ENCODE measurements at regions not wholly inside any gene's neighbourhood (a gene's known extent, or its start where the extent isn't known, plus 50 kb on each side); places are given as distances from the start of the nearest gene placed in this dataset.

DNA sequence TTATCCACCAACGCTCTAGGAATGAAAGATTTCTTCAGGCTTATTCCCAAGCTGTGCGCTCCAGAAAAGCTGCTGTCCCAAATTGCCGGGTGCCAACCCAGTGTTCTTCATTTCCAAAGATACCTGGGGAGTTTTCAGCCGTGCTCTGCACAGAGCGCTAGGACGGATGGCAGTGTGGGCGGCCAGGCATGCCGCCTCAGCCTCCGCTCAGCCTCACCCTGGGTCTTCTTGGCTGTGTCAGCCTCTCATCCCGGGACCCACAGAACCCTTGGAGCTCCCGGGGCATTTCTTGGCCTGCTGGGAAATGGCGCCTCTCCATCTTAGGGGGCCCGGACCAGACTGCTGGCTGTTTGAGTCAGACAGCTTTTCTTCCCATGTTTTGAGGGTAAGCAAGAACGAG lies 116.9 kb upstream of the SLC25A33 start:
- Histone ChIP-seq H3K36me3 (ENCODE audit: control insufficient read depth in 2 of 3, insufficient read depth in 3 of 3, low read length in 3 of 3) (no peaks in the 10 kb centered on the region), H3K27ac (ENCODE audit: low read depth in 2 of 2, low read length in 2 of 2) (no peak overlapping the region), H3K9me3 (ENCODE audit: control insufficient read depth in 2 of 3, insufficient read depth in 1 of 3, low read length in 3 of 3) (no peaks in the 10 kb centered on the region), H3K9ac (ENCODE audit: low read length in 3 of 3) (no peak overlapping the region), H3K27me3 (ENCODE audit: control insufficient read depth, insufficient read depth, low read length) (no peaks in the 10 kb centered on the region), H3K4me3 (ENCODE audit: low read length in 3 of 3) (no peak overlapping the region), H3K4me1 (ENCODE audit: control insufficient read depth in 2 of 3, insufficient read depth in 2 of 3, low read depth in 1 of 3, low read length in 3 of 3) (no peaks in the 10 kb centered on the region)
- intact Hi-C loops (cut with DNase I): no loop called here
- DNase-seq (no peak), FAIRE-seq (no peak)
- TF ChIP-seq, protein P1, sequence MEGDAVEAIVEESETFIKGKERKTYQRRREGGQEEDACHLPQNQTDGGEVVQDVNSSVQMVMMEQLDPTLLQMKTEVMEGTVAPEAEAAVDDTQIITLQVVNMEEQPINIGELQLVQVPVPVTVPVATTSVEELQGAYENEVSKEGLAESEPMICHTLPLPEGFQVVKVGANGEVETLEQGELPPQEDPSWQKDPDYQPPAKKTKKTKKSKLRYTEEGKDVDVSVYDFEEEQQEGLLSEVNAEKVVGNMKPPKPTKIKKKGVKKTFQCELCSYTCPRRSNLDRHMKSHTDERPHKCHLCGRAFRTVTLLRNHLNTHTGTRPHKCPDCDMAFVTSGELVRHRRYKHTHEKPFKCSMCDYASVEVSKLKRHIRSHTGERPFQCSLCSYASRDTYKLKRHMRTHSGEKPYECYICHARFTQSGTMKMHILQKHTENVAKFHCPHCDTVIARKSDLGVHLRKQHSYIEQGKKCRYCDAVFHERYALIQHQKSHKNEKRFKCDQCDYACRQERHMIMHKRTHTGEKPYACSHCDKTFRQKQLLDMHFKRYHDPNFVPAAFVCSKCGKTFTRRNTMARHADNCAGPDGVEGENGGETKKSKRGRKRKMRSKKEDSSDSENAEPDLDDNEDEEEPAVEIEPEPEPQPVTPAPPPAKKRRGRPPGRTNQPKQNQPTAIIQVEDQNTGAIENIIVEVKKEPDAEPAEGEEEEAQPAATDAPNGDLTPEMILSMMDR (IDR thresholded peaks at IDR 0.05; ENCODE audit: borderline replicate concordance, extremely low read depth, insufficient read depth): no peak

DNA sequence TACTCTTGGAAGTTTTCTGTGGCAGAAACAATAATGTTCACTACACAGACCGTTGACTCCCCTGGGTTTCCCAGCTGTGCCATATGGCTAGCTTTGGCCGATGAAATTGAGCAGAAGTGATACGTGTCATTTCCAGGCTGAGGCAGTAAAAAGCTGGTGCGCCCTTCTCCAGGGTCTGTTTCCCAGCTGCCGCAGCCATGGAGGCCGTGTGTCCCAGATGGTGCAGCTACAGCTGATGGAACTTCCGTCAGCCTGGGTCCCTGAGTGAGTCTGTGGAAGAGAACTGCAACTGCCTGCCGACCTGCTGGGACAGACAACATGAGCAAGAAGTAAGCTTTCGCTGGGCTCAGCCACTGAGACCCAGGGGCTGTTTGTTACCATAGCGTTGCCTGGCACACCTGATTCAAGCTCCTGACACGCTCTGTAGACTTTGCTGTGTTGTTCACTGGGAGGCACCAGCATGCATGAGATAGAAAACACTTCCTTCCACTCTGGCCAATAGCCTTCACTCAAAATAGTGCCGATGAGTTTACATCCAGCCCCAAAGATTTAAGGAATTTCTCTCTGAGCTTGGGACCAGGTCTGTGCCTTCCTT lies 116.3 kb upstream of the SLC25A33 start:
- FAIRE-seq: no peak
- intact Hi-C loops (cut with DNase I): no loop called here
- H3K9ac ChIP-seq (ENCODE audit: low read length in 3 of 3): no peak overlapping the region
- TF ChIP-seq, protein P1 (IDR thresholded peaks at IDR 0.05; ENCODE audit: borderline replicate concordance, extremely low read depth, insufficient read depth): no peak
- no peaks in the 10 kb centered on the region for H3K9me3 ChIP-seq (ENCODE audit: control insufficient read depth in 2 of 3, insufficient read depth in 1 of 3, low read length in 3 of 3)
- H3K4me3 ChIP-seq (ENCODE audit: low read length in 3 of 3): no peak overlapping the region
- H3K27ac ChIP-seq (ENCODE audit: low read depth in 2 of 2, low read length in 2 of 2): no peak overlapping the region
- no peaks in the 10 kb centered on the region for H3K36me3 ChIP-seq (ENCODE audit: control insufficient read depth in 2 of 3, insufficient read depth in 3 of 3, low read length in 3 of 3)
- H3K4me1 ChIP-seq (ENCODE audit: control insufficient read depth in 2 of 3, insufficient read depth in 2 of 3, low read depth in 1 of 3, low read length in 3 of 3): no peaks in the 10 kb centered on the region
- no peak for DNase-seq
- H3K27me3 ChIP-seq (ENCODE audit: control insufficient read depth, insufficient read depth, low read length): no peaks in the 10 kb centered on the region

GRCh38 chr1:9424261-9424660 lies 115.0 kb upstream of the SLC25A33 start:
- no peak overlapping the region for H3K27ac ChIP-seq (ENCODE audit: low read depth in 2 of 2, low read length in 2 of 2)
- peaks cover under 1 to 3% (median 3%) of the 10 kb centered on the region in 3 donors for H3K4me1 ChIP-seq (ENCODE audit: control insufficient read depth in 2 of 3, insufficient read depth in 2 of 3, low read depth in 1 of 3, low read length in 3 of 3)
- no peaks in the 10 kb centered on the region for H3K27me3 ChIP-seq (ENCODE audit: control insufficient read depth, insufficient read depth, low read length)
- DNase-seq (no peak), FAIRE-seq (no peak)
- no peaks in the 10 kb centered on the region for H3K9me3 ChIP-seq (ENCODE audit: control insufficient read depth in 2 of 3, insufficient read depth in 1 of 3, low read length in 3 of 3)
- TF ChIP-seq, protein P1 (IDR thresholded peaks at IDR 0.05; ENCODE audit: borderline replicate concordance, extremely low read depth, insufficient read depth): no peak
- no peak overlapping the region for H3K4me3 ChIP-seq (ENCODE audit: low read length in 3 of 3)
- no peaks in the 10 kb centered on the region for H3K36me3 ChIP-seq (ENCODE audit: control insufficient read depth in 2 of 3, insufficient read depth in 3 of 3, low read length in 3 of 3)
- intact Hi-C loops (cut with DNase I): no loop called here
- no peak overlapping the region for H3K9ac ChIP-seq (ENCODE audit: low read length in 3 of 3)

DNA sequence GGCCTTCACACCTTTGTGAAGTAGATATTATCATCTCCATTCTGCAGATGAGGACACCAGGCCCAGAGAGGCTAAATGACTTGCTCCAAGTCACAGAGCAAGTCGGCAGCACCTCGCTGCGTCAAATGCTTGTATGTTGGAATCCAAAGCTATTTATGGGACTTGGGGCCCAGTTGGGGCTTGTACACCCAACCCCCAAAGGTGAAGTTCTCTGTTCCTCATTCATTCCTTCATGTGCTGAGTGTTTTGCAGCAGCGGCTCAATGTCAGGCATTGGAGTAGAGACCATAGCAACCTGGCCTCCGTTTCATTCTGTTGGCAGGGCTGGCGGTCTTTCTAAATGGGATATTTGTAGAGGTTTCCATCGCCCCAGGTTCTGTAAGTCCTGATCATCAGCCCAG lies 113.4 kb upstream of the SLC25A33 start:
- Histone ChIP-seq H3K36me3 (ENCODE audit: control insufficient read depth in 2 of 3, insufficient read depth in 3 of 3, low read length in 3 of 3) (no peaks in the 10 kb centered on the region), H3K9me3 (ENCODE audit: control insufficient read depth in 2 of 3, insufficient read depth in 1 of 3, low read length in 3 of 3) (no peaks in the 10 kb centered on the region), H3K27ac (ENCODE audit: low read depth in 2 of 2, low read length in 2 of 2) (no peak overlapping the region), H3K9ac (ENCODE audit: low read length in 3 of 3) (no peak overlapping the region), H3K4me1 (ENCODE audit: control insufficient read depth in 2 of 3, insufficient read depth in 2 of 3, low read depth in 1 of 3, low read length in 3 of 3) (peaks cover 3 to 9% (median 3%) of the 10 kb centered on the region in 3 donors), H3K4me3 (ENCODE audit: low read length in 3 of 3) (no peak overlapping the region), H3K27me3 (ENCODE audit: control insufficient read depth, insufficient read depth, low read length) (no peaks in the 10 kb centered on the region)
- intact Hi-C loops (cut with DNase I): no loop called here
- FAIRE-seq (no peak), DNase-seq (no peak)
- TF ChIP-seq, protein P1 (IDR thresholded peaks at IDR 0.05; ENCODE audit: borderline replicate concordance, extremely low read depth, insufficient read depth): no peak

Data from kidney (tissue), 13 donors.